ENCODE measurements at regions not wholly inside any gene's neighbourhood (a gene's known extent, or its start where the extent isn't known, plus 50 kb on each side); places are given as distances from the start of the nearest gene placed in this dataset.

GRCh38 chr11:25350899-25351803 lies 854.3 kb downstream of the LUZP2 start:
- no peak for TF ChIP-seq CTCF (IDR thresholded peaks at IDR 0.05; ENCODE audit: low read depth, low read length)
- no peak overlapping the region for H3K4me3 ChIP-seq (replicated peaks in 1 of 2; ENCODE audit: low read depth in 2 of 2, low read length in 2 of 2)
- DNase-seq (ENCODE audit: low read depth in 2 of 2) = no peak

- H3K4me3 ChIP-seq (replicated peaks in 1 of 2; ENCODE audit: low read depth in 2 of 2, low read length in 2 of 2) = no peak overlapping the region
- DNase-seq (ENCODE audit: low read depth in 2 of 2) = no peak
- no peak for TF ChIP-seq CTCF (IDR thresholded peaks at IDR 0.05; ENCODE audit: low read depth, low read length)
Observed at GRCh38 chr11:25357133-25357532, 860.3 kb downstream of the LUZP2 start.

- TF ChIP-seq CTCF (IDR thresholded peaks at IDR 0.05; ENCODE audit: low read depth, low read length) = no peak
- H3K4me3 ChIP-seq (replicated peaks in 1 of 2; ENCODE audit: low read depth in 2 of 2, low read length in 2 of 2) = no peak overlapping the region
- no peak for DNase-seq (ENCODE audit: low read depth in 2 of 2)
Observed at GRCh38 chr11:25377466-25377865, 880.6 kb downstream of the LUZP2 start.

DNA sequence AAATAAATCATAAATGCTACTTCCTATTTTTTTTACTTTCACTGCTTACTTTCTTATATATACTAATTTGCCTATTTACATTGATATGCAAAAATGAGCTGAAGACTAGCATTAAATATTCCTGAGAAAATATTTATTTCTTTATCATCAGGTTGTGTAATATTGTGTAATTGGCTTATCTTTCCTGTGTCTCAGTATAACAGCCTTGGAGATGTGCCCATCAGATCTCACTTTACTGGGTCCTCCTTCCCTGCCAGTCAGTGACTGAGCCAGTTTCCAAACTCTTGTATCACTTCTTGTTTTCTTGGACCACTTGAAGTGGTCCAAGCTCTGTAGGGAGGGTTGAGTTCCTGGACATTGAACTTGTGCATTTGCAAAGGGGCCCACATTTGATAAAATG lies 900.0 kb downstream of the LUZP2 start:
- no peak for DNase-seq (ENCODE audit: low read depth in 2 of 2)
- TF ChIP-seq CTCF (IDR thresholded peaks at IDR 0.05; ENCODE audit: low read depth, low read length) = no peak
- H3K4me3 ChIP-seq (replicated peaks in 1 of 2; ENCODE audit: low read depth in 2 of 2, low read length in 2 of 2) = no peak overlapping the region

DNA sequence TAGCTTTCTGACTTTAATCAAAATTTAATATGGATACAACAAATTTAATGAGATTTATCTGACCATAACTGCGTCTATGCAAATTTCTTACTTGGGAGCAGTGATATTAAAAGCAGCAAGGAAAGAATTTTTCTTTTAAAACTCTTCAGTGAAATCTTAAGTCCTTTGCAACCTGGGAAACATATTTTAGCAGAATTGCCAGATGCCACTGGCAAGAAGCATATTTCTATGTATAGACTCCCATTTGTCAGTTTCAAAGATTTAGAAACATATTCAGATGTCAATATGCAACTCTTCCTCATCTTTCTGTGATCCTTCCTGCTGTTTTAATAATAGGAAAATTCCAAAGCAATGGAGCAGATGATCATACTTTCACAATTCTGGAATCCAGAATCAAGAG lies 911.3 kb downstream of the LUZP2 start:
- DNase-seq (ENCODE audit: low read depth in 2 of 2) = no peak
- H3K4me3 ChIP-seq (replicated peaks in 1 of 2; ENCODE audit: low read depth in 2 of 2, low read length in 2 of 2) = no peak overlapping the region
- no peak for TF ChIP-seq CTCF (IDR thresholded peaks at IDR 0.05; ENCODE audit: low read depth, low read length)

DNA sequence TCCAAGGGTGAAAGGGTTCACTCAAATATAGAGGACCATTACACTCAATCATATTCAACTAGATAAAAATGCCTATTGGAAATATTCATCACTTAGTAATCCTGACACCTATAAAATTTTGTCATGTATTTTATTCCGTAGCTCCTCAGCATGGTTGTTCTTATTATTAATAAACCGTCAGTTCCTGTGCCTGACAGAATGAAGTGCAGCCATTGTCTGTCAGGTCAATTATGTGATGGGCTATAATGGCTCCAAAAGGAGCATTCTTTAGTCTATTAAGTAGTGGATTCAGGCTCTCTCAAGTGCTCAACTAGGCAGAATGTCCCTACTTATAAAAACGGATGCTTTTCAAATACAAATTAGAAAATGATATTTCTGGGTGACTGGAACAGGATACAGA lies 916.1 kb upstream of the ANO3 start:
- no peak overlapping the region for H3K4me3 ChIP-seq (replicated peaks in 1 of 2; ENCODE audit: low read depth in 2 of 2, low read length in 2 of 2)
- no peak for DNase-seq (ENCODE audit: low read depth in 2 of 2)
- no peak for TF ChIP-seq CTCF (IDR thresholded peaks at IDR 0.05; ENCODE audit: low read depth, low read length)
